Panc1 (cell line): ENCODE measurements at regions not wholly inside any gene's neighbourhood (a gene's known extent, or its start where the extent isn't known, plus 50 kb on each side); places are given as distances from the start of the nearest gene placed in this dataset.

Source experiments
- ATAC-seq: fragments of 200-7000 bp; cut with Tn5 transposase; 2 replicates; pipeline ENCODE4 v1.9.1; 2020; ENCODE audit warnings: mild to moderate bottlenecking, moderate library complexity
- BruUV-seq: library from RNA; stranded (reverse); fragments of 400-500 nt; replicated peaks from 2 replicates; lab custom pipeline; 2021; lab: Mats Ljungman, UMichigan
- CTCF ChIA-PET: fragments of 300-600 bp; sonication (Branson Sonifier 250); formaldehyde crosslinking; loops from one replicate; lab custom pipeline; 2022; ENCODE audit warnings: antibody characterized with exemption; lab: Charles Lee
- POLR2A ChIA-PET: fragments of 300-600 bp; sonication (Branson Sonifier 250); formaldehyde crosslinking; loops from one replicate; lab custom pipeline; 2022; ENCODE audit warnings: antibody characterized with exemption; lab: Charles Lee
- DNase-seq: peaks from one replicate; pipeline ENCODE4 v3.0.0-alpha.2; 2010; ENCODE audit warnings: low read depth, low spot score
- H3K27ac ChIP-seq: 2 replicates; pipeline ENCODE4 v1.5.1; 2011; ENCODE audit warnings: mild to moderate bottlenecking, low read length, inconsistent platforms
- H3K27me3 ChIP-seq: fragments of 200-500 bp; sonication (Bioruptor generic); 2 replicates; pipeline ENCODE4 v1.6.0; 2014; ENCODE audit warnings: low read length, inconsistent platforms; ENCODE audit not compliant: control insufficient read depth, insufficient read depth
- H3K36me3 ChIP-seq: fragments of 200-500 bp; sonication (Bioruptor generic); 2 replicates; pipeline ENCODE4 v1.5.1; 2014; ENCODE audit warnings: inconsistent platforms, mild to moderate bottlenecking, low read length, moderate library complexity; ENCODE audit not compliant: control insufficient read depth, insufficient read depth
- H3K4me1 ChIP-seq: 2 replicates; pipeline ENCODE4 v1.5.1; 2011; ENCODE audit warnings: inconsistent platforms, mild to moderate bottlenecking, low read length, moderate library complexity; ENCODE audit not compliant: control insufficient read depth, insufficient read depth
- H3K4me3 ChIP-seq, 2 experiments: 2 replicates each; pipeline ENCODE4 v1.5.1; 2011 to 2012; ENCODE audit warnings: low read depth in 2 of 2, low read length in 2 of 2, mild to moderate bottlenecking in 2 of 2, inconsistent platforms in 1 of 2, moderate library complexity in 1 of 2
- H3K9me3 ChIP-seq: fragments of 200-500 bp; sonication (Bioruptor generic); 2 replicates; pipeline ENCODE4 v1.5.1; 2014; ENCODE audit warnings: low read depth, mild to moderate bottlenecking, inconsistent platforms, low read length, moderate library complexity; ENCODE audit not compliant: control insufficient read depth, insufficient read depth
- CTCF ChIP-seq: fragments of 450-650 bp; IDR thresholded peaks from 2 replicates; pipeline ENCODE4 v1.5.1; 2017; ENCODE audit warnings: mild to moderate bottlenecking
- POLR2AphosphoS5 ChIP-seq: IDR thresholded peaks from 2 replicates; pipeline ENCODE4 v1.6.1; 2012; ENCODE audit warnings: mild to moderate bottlenecking, low read depth, low read length, moderate library complexity
- REST ChIP-seq, 2 experiments: IDR thresholded peaks; 2 replicates each; pipeline ENCODE4 v1.6.1; 2011 to 2012; ENCODE audit warnings: low read depth in 2 of 2, control low read depth in 1 of 2, low read length in 1 of 2, mild to moderate bottlenecking in 1 of 2, moderate library complexity in 1 of 2; ENCODE audit not compliant: insufficient read depth in 1 of 2
- SIN3A ChIP-seq: IDR thresholded peaks from 2 replicates; pipeline ENCODE4 v1.6.1; 2012; ENCODE audit warnings: low read depth, mild to moderate bottlenecking, low read length, moderate library complexity, borderline replicate concordance; ENCODE audit not compliant: insufficient read depth
- TCF7L2 ChIP-seq: IDR thresholded peaks from 2 replicates; pipeline ENCODE4 v1.6.1; 2011; ENCODE audit warnings: mild to moderate bottlenecking, low read depth, low read length, inconsistent platforms
- in situ Hi-C: cut with HindIII; loops from 2 replicates; pipeline ENCODE4 v1.10.0; 2016; ENCODE audit warnings: low sequenced_read_pairs, low pct_unique_long_range_greater_than_20kb
- intact Hi-C: fragments of 100-400 bp; cut with micrococcal nuclease; formaldehyde crosslinking; loops from one replicate; pipeline ENCODE4 v1.10.0; 2022; ENCODE audit not compliant: unreplicated experiment

GRCh38 chr3:191065181-191065805 is 133.7 kb upstream of the OSTN start:
- no peaks in the 10 kb centered on the region for H3K36me3 ChIP-seq
- intact Hi-C loops (no loop called here), in situ Hi-C loops (no loop called here)
- ATAC-seq (no peak), DNase-seq (no peak)
- TF ChIP-seq TCF7L2 (no peak), POLR2AphosphoS5 (no peak)
- H3K27me3 ChIP-seq = no peaks in the 10 kb centered on the region
- no peak overlapping the region for H3K4me3 ChIP-seq
- CTCF ChIA-PET = no interaction called here
- 0 out of 2 replicates have a peak, but pooled peaks cover 3% of the 10 kb centered on the region for H3K4me1 ChIP-seq
- no TSS peak for BruUV-seq
- POLR2A ChIA-PET = no interaction called here
- no peak overlapping the region for H3K27ac ChIP-seq
- peaks cover 8% of the 10 kb centered on the region; the same call in 1 of the 2 replicates for H3K9me3 ChIP-seq

GRCh38 chr3:191051037-191051436 is 148.0 kb upstream of the OSTN start:
- DNase-seq (no peak), ATAC-seq (peak; percentile 81)
- Histone ChIP-seq H3K27me3 (no peaks in the 10 kb centered on the region), H3K9me3 (no peaks in the 10 kb centered on the region), H3K27ac (no peak overlapping the region), H3K4me1 (no peaks in the 10 kb centered on the region), H3K4me3 (no peak overlapping the region), H3K36me3 (no peaks in the 10 kb centered on the region)
- BruUV-seq = no TSS peak
- in situ Hi-C loops (no loop called here), intact Hi-C loops (loop anchor here (1.0 kb wide), 2 partner anchors 167 to 240 kb away; no protein-coding TSS in a partner anchor)
- POLR2A ChIA-PET = no interaction called here
- CTCF ChIA-PET = interaction anchor here (1.0 to 1.5 kb wide), 3 partner anchors 93 to 237 kb away, joined by 3 to 13 read pairs (median 3); no protein-coding TSS in a partner anchor
- TF ChIP-seq CTCF = peak; percentile 68
- TF ChIP-seq SIN3A = no peak
- no peak for TF ChIP-seq REST (IDR thresholded peaks at IDR 0.05; ENCODE audit: insufficient read depth in 1 of 2, low read depth in 2 of 2, low read length in 1 of 2)
- TF ChIP-seq TCF7L2 = no peak

GRCh38 chr3:191047930-191048329 is 151.1 kb upstream of the OSTN start:
- DNase-seq = no peak

More at GRCh38 chr3:191047930-191048329, 151.1 kb upstream of the OSTN start:
- no peak for ATAC-seq
- no peak for TF ChIP-seq SIN3A
- TF ChIP-seq REST (IDR thresholded peaks at IDR 0.05; ENCODE audit: insufficient read depth in 1 of 2, low read depth in 2 of 2, low read length in 1 of 2) = no peak
- TF ChIP-seq TCF7L2 = no peak
- TF ChIP-seq POLR2AphosphoS5 = no peak
- no peak for TF ChIP-seq CTCF
- ChIA-PET CTCF (no interaction called here), POLR2A (no interaction called here)
- BruUV-seq = no TSS peak
- Histone ChIP-seq H3K4me1 (no peaks in the 10 kb centered on the region), H3K4me3 (no peak overlapping the region), H3K36me3 (no peaks in the 10 kb centered on the region), H3K9me3 (no peaks in the 10 kb centered on the region), H3K27ac (no peak overlapping the region), H3K27me3 (no peaks in the 10 kb centered on the region)
- in situ Hi-C loops (no loop called here), intact Hi-C loops (loop anchor here (1.0 to 5.0 kb wide), 2 partner anchors 236 to 346 kb away; no protein-coding TSS in a partner anchor)
